Endodermal cell (in vitro differentiated cells): ENCODE measurements at regions not wholly inside any gene's neighbourhood (a gene's known extent, or its start where the extent isn't known, plus 50 kb on each side); places are given as distances from the start of the nearest gene placed in this dataset.

ENCODE experiments used
- DNase-seq: peaks from one replicate; pipeline ENCODE4 v3.0.0-alpha.2; 2017
- H3K27ac ChIP-seq: 2 replicates; pipeline ENCODE4 v1.5.1; 2013; ENCODE audit warnings: mild to moderate bottlenecking, low read depth, low read length, moderate library complexity
- H3K27me3 ChIP-seq: 2 replicates; pipeline ENCODE4 v1.6.1; 2013; ENCODE audit warnings: mild to moderate bottlenecking, low read length, moderate library complexity; ENCODE audit not compliant: insufficient read depth, control insufficient read depth, poor library complexity, severe bottlenecking
- H3K36me3 ChIP-seq: 2 replicates; pipeline ENCODE4 v1.7.0; 2013; ENCODE audit warnings: mild to moderate bottlenecking, low read length, moderate library complexity; ENCODE audit not compliant: control insufficient read depth, insufficient read depth
- H3K4me1 ChIP-seq: one replicate; pipeline ENCODE4 v1.7.0; 2013; ENCODE audit warnings: low read length; ENCODE audit not compliant: control insufficient read depth, insufficient read depth
- H3K4me3 ChIP-seq: 2 replicates; pipeline ENCODE4 v1.5.1; 2013; ENCODE audit warnings: mild to moderate bottlenecking, low read length, moderate library complexity
- H3K9ac ChIP-seq: 2 replicates; pipeline ENCODE4 v1.6.1; 2013; ENCODE audit warnings: mild to moderate bottlenecking, low read length, moderate library complexity; ENCODE audit not compliant: poor library complexity, severe bottlenecking; ENCODE audit errors: extremely low read depth
- H3K9me3 ChIP-seq: 2 replicates; pipeline ENCODE4 v1.6.1; 2013; ENCODE audit warnings: mild to moderate bottlenecking, low read length, moderate library complexity; ENCODE audit not compliant: control insufficient read depth
- H3K27ac Mint-ChIP-seq: 2 replicates; pipeline ENCODE4 v1.8.0; 2020; ENCODE audit warnings: mixed read lengths
- H3K27me3 Mint-ChIP-seq: 2 replicates; pipeline ENCODE4 v1.8.0; 2021; ENCODE audit warnings: mild to moderate bottlenecking, mixed read lengths; ENCODE audit not compliant: insufficient read depth
- H3K36me3 Mint-ChIP-seq: 2 replicates; pipeline ENCODE4 v1.8.0; 2020; ENCODE audit warnings: low read depth, mixed read lengths
- H3K4me1 Mint-ChIP-seq: 2 replicates; pipeline ENCODE4 v1.8.0; 2020; ENCODE audit warnings: mixed read lengths
- H3K4me3 Mint-ChIP-seq: 2 replicates; pipeline ENCODE4 v1.8.0; 2020; ENCODE audit warnings: mild to moderate bottlenecking, moderate library complexity, mixed read lengths
- H3K9me3 Mint-ChIP-seq: 2 replicates; pipeline ENCODE4 v1.8.0; 2020; ENCODE audit warnings: mild to moderate bottlenecking, mixed read lengths
- WGBS, 2 experiments: methylation state at CpG; one replicate each; pipeline versions ENCODE4 v1.1.5 to v1.1.7; 2013; ENCODE audit warnings: missing lambda C conversion rate in 2 of 2, mixed read lengths in 1 of 2; ENCODE audit not compliant: insufficient coverage in 1 of 2, insufficient read length in 1 of 2; 5-methylcytosine and 5-hydroxymethylcytosine counted together
- TF ChIP-seq, protein P1 (sequence below): fragments of 200-600 bp; sonication (generic); conservative IDR thresholded peaks from 2 replicates; pipeline ENCODE4 v1.5.0; 2021; ENCODE audit warnings: antibody characterized with exemption, mild to moderate bottlenecking

DNA sequence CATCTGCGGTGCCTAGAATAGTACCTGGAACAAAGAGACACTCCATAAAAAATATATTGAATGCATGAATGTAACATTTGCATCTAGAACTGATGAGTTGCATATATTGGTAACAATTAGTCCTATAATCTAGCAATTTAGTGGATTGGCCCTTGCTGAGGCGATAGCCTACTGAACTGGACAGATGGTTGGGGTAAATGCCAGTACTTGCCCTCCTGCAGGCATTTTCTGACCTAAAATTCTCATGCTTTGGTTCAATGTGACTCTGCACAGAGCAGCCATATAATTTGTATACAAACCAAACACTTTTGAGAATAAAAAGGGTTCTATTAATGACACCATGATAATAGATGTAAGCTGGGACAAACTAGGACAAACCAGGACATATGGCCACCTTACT lies 313.6 kb downstream of the OLFM3 start:
- Mint-ChIP-seq H3K4me3 (no peak overlapping the region), H3K36me3 (no peaks in the 10 kb centered on the region), H3K27ac (no peak overlapping the region), H3K27me3 (peaks cover 22% of the 10 kb centered on the region), H3K4me1 (peaks cover 31% of the 10 kb centered on the region), H3K9me3 (no peaks in the 10 kb centered on the region)
- H3K4me3 ChIP-seq: no peak overlapping the region
- peaks cover 4% of the 10 kb centered on the region for H3K4me1 ChIP-seq
- no peaks in the 10 kb centered on the region for H3K36me3 ChIP-seq
- DNase-seq: no peak
- 91% methylated on average over 2 of the region's 2 CpGs; no CpG with 5 or more reads in 1 of the 2 experiments for WGBS, 2 experiments
- no peak overlapping the region for H3K9ac ChIP-seq
- TF ChIP-seq, protein P1, sequence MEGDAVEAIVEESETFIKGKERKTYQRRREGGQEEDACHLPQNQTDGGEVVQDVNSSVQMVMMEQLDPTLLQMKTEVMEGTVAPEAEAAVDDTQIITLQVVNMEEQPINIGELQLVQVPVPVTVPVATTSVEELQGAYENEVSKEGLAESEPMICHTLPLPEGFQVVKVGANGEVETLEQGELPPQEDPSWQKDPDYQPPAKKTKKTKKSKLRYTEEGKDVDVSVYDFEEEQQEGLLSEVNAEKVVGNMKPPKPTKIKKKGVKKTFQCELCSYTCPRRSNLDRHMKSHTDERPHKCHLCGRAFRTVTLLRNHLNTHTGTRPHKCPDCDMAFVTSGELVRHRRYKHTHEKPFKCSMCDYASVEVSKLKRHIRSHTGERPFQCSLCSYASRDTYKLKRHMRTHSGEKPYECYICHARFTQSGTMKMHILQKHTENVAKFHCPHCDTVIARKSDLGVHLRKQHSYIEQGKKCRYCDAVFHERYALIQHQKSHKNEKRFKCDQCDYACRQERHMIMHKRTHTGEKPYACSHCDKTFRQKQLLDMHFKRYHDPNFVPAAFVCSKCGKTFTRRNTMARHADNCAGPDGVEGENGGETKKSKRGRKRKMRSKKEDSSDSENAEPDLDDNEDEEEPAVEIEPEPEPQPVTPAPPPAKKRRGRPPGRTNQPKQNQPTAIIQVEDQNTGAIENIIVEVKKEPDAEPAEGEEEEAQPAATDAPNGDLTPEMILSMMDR: no peak
- no peaks in the 10 kb centered on the region for H3K9me3 ChIP-seq
- no peak overlapping the region for H3K27ac ChIP-seq
- H3K27me3 ChIP-seq: peaks cover 31% of the 10 kb centered on the region

DNA sequence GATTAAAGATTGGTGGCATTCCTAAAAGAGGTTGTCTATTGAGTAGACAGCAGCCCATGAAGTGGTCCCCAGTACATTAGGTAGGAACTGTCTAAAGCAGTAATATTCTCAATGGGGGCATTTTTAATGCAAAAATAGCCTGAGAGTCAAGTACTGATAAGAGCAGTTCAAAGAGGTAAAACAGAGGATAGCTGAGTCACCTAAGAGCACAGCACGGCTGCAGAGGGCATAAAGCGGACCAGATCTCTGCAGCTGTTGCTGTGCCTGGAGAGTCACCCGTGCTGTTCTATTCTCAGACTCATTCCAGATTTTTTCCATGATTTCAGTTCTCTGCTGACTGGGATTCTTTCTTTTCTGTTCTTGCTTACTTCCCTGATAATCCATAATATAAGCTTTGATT lies 313.2 kb downstream of the OLFM3 start:
- Histone ChIP-seq H3K9me3 (no peaks in the 10 kb centered on the region), H3K27me3 (peaks cover 34% of the 10 kb centered on the region), H3K36me3 (no peaks in the 10 kb centered on the region), H3K9ac (no peak overlapping the region), H3K27ac (no peak overlapping the region), H3K4me1 (peaks cover 4% of the 10 kb centered on the region), H3K4me3 (no peak overlapping the region)
- no peak overlapping the region for H3K4me3 Mint-ChIP-seq
- no peak overlapping the region for H3K27ac Mint-ChIP-seq
- H3K36me3 Mint-ChIP-seq: no peaks in the 10 kb centered on the region
- no peak for DNase-seq
- peaks cover 36% of the 10 kb centered on the region for H3K4me1 Mint-ChIP-seq
- peaks cover 24% of the 10 kb centered on the region for H3K27me3 Mint-ChIP-seq
- no peaks in the 10 kb centered on the region for H3K9me3 Mint-ChIP-seq
- TF ChIP-seq, protein P1: no peak
- WGBS, 2 experiments: 84 to 87% methylated on average over 3 of the region's 3 CpGs

DNA sequence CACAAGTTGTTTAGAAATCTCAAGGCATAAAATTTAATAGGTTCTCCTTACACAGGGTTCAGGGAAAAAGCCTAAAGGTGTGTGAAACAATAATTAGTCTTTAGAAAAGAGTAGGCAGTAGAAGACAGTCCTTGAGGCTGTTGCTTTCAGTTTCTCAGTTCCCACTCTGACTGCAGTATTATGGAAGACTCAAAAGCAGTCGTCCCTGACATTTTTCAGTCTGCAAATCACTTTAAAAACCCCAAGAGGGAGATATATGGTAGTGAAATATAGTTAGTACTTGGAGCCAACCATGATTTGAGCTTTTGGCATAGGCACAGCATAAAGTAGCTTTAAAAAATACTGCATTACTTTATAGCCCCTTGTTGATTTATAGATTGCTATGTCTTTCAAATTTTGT lies 299.7 kb downstream of the OLFM3 start:
- Histone ChIP-seq H3K27ac (no peak overlapping the region), H3K4me3 (no peak overlapping the region), H3K4me1 (no peaks in the 10 kb centered on the region), H3K9ac (no peak overlapping the region), H3K9me3 (no peaks in the 10 kb centered on the region), H3K36me3 (no peaks in the 10 kb centered on the region), H3K27me3 (peaks cover 17% of the 10 kb centered on the region)
- no peak for DNase-seq
- H3K9me3 Mint-ChIP-seq: peaks cover 5% of the 10 kb centered on the region
- H3K4me3 Mint-ChIP-seq: no peak overlapping the region
- TF ChIP-seq, protein P1: no peak
- no peak overlapping the region for H3K27ac Mint-ChIP-seq
- no peaks in the 10 kb centered on the region for H3K36me3 Mint-ChIP-seq
- H3K27me3 Mint-ChIP-seq: peaks cover 12% of the 10 kb centered on the region
- 67 to 71% methylated on average over 1 of the region's 1 CpG for WGBS, 2 experiments
- peaks cover 9% of the 10 kb centered on the region for H3K4me1 Mint-ChIP-seq
